ENCODE measurements at regions not wholly inside any gene's neighbourhood (a gene's known extent, or its start where the extent isn't known, plus 50 kb on each side); places are given as distances from the start of the nearest gene placed in this dataset.

- no peak for DNase-seq
- no peak overlapping the region for H3K4me3 Mint-ChIP-seq (ENCODE audit: unreplicated experiment)
- H3K27ac Mint-ChIP-seq (ENCODE audit: unreplicated experiment) = no peak overlapping the region
- H3K36me3 Mint-ChIP-seq (ENCODE audit: unreplicated experiment) = no peaks in the 10 kb centered on the region
- H3K27me3 Mint-ChIP-seq (ENCODE audit: unreplicated experiment) = no peaks in the 10 kb centered on the region
- no peak for TF ChIP-seq CTCF (IDR thresholded peaks at IDR 0.05; ENCODE audit: partially characterized antibody, unreplicated experiment)
- no peaks in the 10 kb centered on the region for H3K4me1 Mint-ChIP-seq (ENCODE audit: low read depth, unreplicated experiment)
- no peaks in the 10 kb centered on the region for H3K9me3 Mint-ChIP-seq (ENCODE audit: unreplicated experiment)
Measured at GRCh38 chr1:209073879-209074278, 509.6 kb upstream of the CAMK1G start.

- Mint-ChIP-seq H3K4me1 (ENCODE audit: low read depth, unreplicated experiment) (no peaks in the 10 kb centered on the region), H3K27ac (ENCODE audit: unreplicated experiment) (no peak overlapping the region), H3K4me3 (ENCODE audit: unreplicated experiment) (no peak overlapping the region), H3K36me3 (ENCODE audit: unreplicated experiment) (no peaks in the 10 kb centered on the region), H3K9me3 (ENCODE audit: unreplicated experiment) (no peaks in the 10 kb centered on the region), H3K27me3 (ENCODE audit: unreplicated experiment) (no peaks in the 10 kb centered on the region)
- no peak for DNase-seq
- no peak for TF ChIP-seq CTCF (IDR thresholded peaks at IDR 0.05; ENCODE audit: partially characterized antibody, unreplicated experiment)
Measured at GRCh38 chr1:209074575-209075250, 508.8 kb upstream of the CAMK1G start.

GRCh38 chr1:209076688-209077087, 506.8 kb upstream of the CAMK1G start:
- no peaks in the 10 kb centered on the region for H3K4me1 Mint-ChIP-seq (ENCODE audit: low read depth, unreplicated experiment)
- no peaks in the 10 kb centered on the region for H3K36me3 Mint-ChIP-seq (ENCODE audit: unreplicated experiment)
- no peaks in the 10 kb centered on the region for H3K9me3 Mint-ChIP-seq (ENCODE audit: unreplicated experiment)
- no peak overlapping the region for H3K27ac Mint-ChIP-seq (ENCODE audit: unreplicated experiment)
- no peak overlapping the region for H3K4me3 Mint-ChIP-seq (ENCODE audit: unreplicated experiment)
- peaks cover 3% of the 10 kb centered on the region for H3K27me3 Mint-ChIP-seq (ENCODE audit: unreplicated experiment)
- DNase-seq = no peak
- no peak for TF ChIP-seq CTCF (IDR thresholded peaks at IDR 0.05; ENCODE audit: partially characterized antibody, unreplicated experiment)

- H3K9me3 Mint-ChIP-seq (ENCODE audit: unreplicated experiment) = peaks cover 2% of the 10 kb centered on the region
- H3K27me3 Mint-ChIP-seq (ENCODE audit: unreplicated experiment) = peaks cover 3% of the 10 kb centered on the region
- no peak overlapping the region for H3K27ac Mint-ChIP-seq (ENCODE audit: unreplicated experiment)
- no peak for TF ChIP-seq CTCF (IDR thresholded peaks at IDR 0.05; ENCODE audit: partially characterized antibody, unreplicated experiment)
- H3K4me1 Mint-ChIP-seq (ENCODE audit: low read depth, unreplicated experiment) = no peaks in the 10 kb centered on the region
- no peak for DNase-seq
- H3K4me3 Mint-ChIP-seq (ENCODE audit: unreplicated experiment) = no peak overlapping the region
- no peaks in the 10 kb centered on the region for H3K36me3 Mint-ChIP-seq (ENCODE audit: unreplicated experiment)
Measured at GRCh38 chr1:209080170-209080781, 503.2 kb upstream of the CAMK1G start.

GRCh38 chr1:209086486-209087192, 496.9 kb upstream of the CAMK1G start:
- no peak overlapping the region for H3K4me3 Mint-ChIP-seq (ENCODE audit: unreplicated experiment)
- H3K36me3 Mint-ChIP-seq (ENCODE audit: unreplicated experiment) = no peaks in the 10 kb centered on the region
- DNase-seq = no peak
- H3K4me1 Mint-ChIP-seq (ENCODE audit: low read depth, unreplicated experiment) = peaks cover 5% of the 10 kb centered on the region
- H3K27me3 Mint-ChIP-seq (ENCODE audit: unreplicated experiment) = no peaks in the 10 kb centered on the region
- TF ChIP-seq CTCF (IDR thresholded peaks at IDR 0.05; ENCODE audit: partially characterized antibody, unreplicated experiment) = no peak
- H3K27ac Mint-ChIP-seq (ENCODE audit: unreplicated experiment) = no peak overlapping the region
- peaks cover 2% of the 10 kb centered on the region for H3K9me3 Mint-ChIP-seq (ENCODE audit: unreplicated experiment)
